HCT116 (cell line): ENCODE measurements at regions not wholly inside any gene's neighbourhood (a gene's known extent, or its start where the extent isn't known, plus 50 kb on each side); places are given as distances from the start of the nearest gene placed in this dataset.

ENCODE experiments used
- ATAC-seq: fragments of 200-7000 bp; cut with Tn5 transposase; 2 replicates; pipeline ENCODE4 v1.9.1; 2020; ENCODE audit warnings: mild to moderate bottlenecking, moderate library complexity
- BruUV-seq: library from RNA; stranded (reverse); fragments of 400-500 nt; replicated peaks from 2 replicates; lab custom pipeline; 2021; lab: Mats Ljungman, UMichigan
- CTCF ChIA-PET: fragments of 300-600 bp; sonication (Branson Sonifier 250); formaldehyde crosslinking; loops from one replicate; lab custom pipeline; 2021; ENCODE audit warnings: antibody characterized with exemption; lab: Charles Lee
- POLR2A ChIA-PET: fragments of 300-600, 350-600 bp; sonication (Branson Sonifier 250); formaldehyde crosslinking; loops from one replicate; lab custom pipeline; 2021; ENCODE audit warnings: antibody characterized with exemption; lab: Charles Lee
- RAD21 ChIA-PET, 2 experiments: fragments of 300-600 bp; sonication (Branson Sonifier 250); formaldehyde crosslinking; loops; one replicate each; lab custom pipeline; 2023; ENCODE audit warnings: low total read pairs in 2 of 2; ENCODE audit not compliant: uncharacterized antibody in 2 of 2, unreplicated experiment in 2 of 2, low non-redundant PET in 1 of 2; lab: Charles Lee
- DNase-seq: peaks from one replicate; pipeline ENCODE4 v3.0.0-alpha.2; 2010; ENCODE audit warnings: low read depth, low spot score
- H2AFZ ChIP-seq: fragments of 200-600 bp; shearing (Covaris generic), sonication (generic); 2 replicates; pipeline ENCODE4 v1.6.1; 2017; ENCODE audit warnings: low read depth, mixed run types, mixed read lengths, antibody characterized with exemption, low read length; ENCODE audit not compliant: poor library complexity, severe bottlenecking
- H3K27ac ChIP-seq: 2 replicates; pipeline ENCODE4 v1.5.1; 2012; ENCODE audit warnings: low read depth, low read length
- H3K27me3 ChIP-seq: fragments of 200-600 bp; sonication (generic); 2 replicates; pipeline ENCODE4 v1.6.1; 2016; ENCODE audit warnings: mixed run types, low read length, mixed read lengths; ENCODE audit not compliant: insufficient read depth
- H3K36me3 ChIP-seq, 2 experiments: fragments of 200-500 bp in 1 of 2; fragments of 200-600 bp in 1 of 2; sonication (Bioruptor generic) in 1 of 2; sonication (generic) in 1 of 2; 2 replicates each; pipeline versions ENCODE4 v1.5.1 to v1.6.1; 2014 to 2016; ENCODE audit warnings: low read length in 2 of 2, inconsistent platforms in 1 of 2, mixed read lengths in 1 of 2, mixed run types in 1 of 2; ENCODE audit not compliant: insufficient read depth in 2 of 2, control insufficient read depth in 1 of 2
- H3K4me1 ChIP-seq, 2 experiments: fragments of 200-600 bp in 1 of 2; sonication (generic) in 1 of 2; 2 replicates each; pipeline versions ENCODE4 v1.5.1 to v1.6.1; 2012 to 2017; ENCODE audit warnings: low read length in 2 of 2, inconsistent platforms in 1 of 2, mild to moderate bottlenecking in 1 of 2, mixed read lengths in 1 of 2, mixed run types in 1 of 2, moderate library complexity in 1 of 2; ENCODE audit not compliant: insufficient read depth in 2 of 2, control insufficient read depth in 1 of 2
- H3K4me2 ChIP-seq: fragments of 200-600 bp; sonication (generic); 2 replicates; pipeline ENCODE4 v1.6.1; 2017; ENCODE audit warnings: mixed run types, low read length, mixed read lengths
- H3K4me3 ChIP-seq, 2 experiments: fragments of 200-600 bp in 1 of 2; sonication (generic) in 1 of 2; replicated peaks in 1 of 2; 2 replicates each; pipeline ENCODE4 v1.5.1; 2011 to 2016; ENCODE audit warnings: low read length in 2 of 2, control low read depth in 1 of 2, low read depth in 1 of 2, mild to moderate bottlenecking in 1 of 2, mixed read lengths in 1 of 2, mixed run types in 1 of 2
- H3K79me2 ChIP-seq: fragments of 200-600 bp; sonication (generic); 2 replicates; pipeline ENCODE4 v1.6.1; 2017; ENCODE audit warnings: mild to moderate bottlenecking, mixed run types, low read length, moderate library complexity, mixed read lengths; ENCODE audit not compliant: insufficient read depth
- H3K9ac ChIP-seq: fragments of 200-600 bp; sonication (generic); 2 replicates; pipeline ENCODE4 v1.6.1; 2016; ENCODE audit warnings: low read length, mixed read lengths
- H3K9me2 ChIP-seq: fragments of 200-600 bp; sonication (generic), shearing (Covaris generic); 2 replicates; pipeline ENCODE4 v1.6.1; 2017; ENCODE audit warnings: mixed run types, mild to moderate bottlenecking, moderate library complexity; ENCODE audit not compliant: insufficient read depth
- H3K9me3 ChIP-seq, 2 experiments: fragments of 200-500 bp in 1 of 2; fragments of 200-600 bp in 1 of 2; sonication (Bioruptor generic) in 1 of 2; sonication (generic) in 1 of 2; 2 replicates each; pipeline ENCODE4 v1.6.1; 2014 to 2017; ENCODE audit warnings: low read length in 2 of 2, mixed read lengths in 2 of 2, inconsistent platforms in 1 of 2, low read depth in 1 of 2, mild to moderate bottlenecking in 1 of 2, mixed run types in 1 of 2, moderate library complexity in 1 of 2; ENCODE audit not compliant: control insufficient read depth in 1 of 2, insufficient read depth in 1 of 2
- H4K20me1 ChIP-seq: fragments of 200-600 bp; sonication (generic), shearing (Covaris generic); 2 replicates; pipeline ENCODE4 v1.6.1; 2017; ENCODE audit warnings: mixed run types, mild to moderate bottlenecking, moderate library complexity; ENCODE audit not compliant: insufficient read depth
- EGR1 ChIP-seq: IDR thresholded peaks from 2 replicates; pipeline ENCODE4 v1.6.1; 2012; ENCODE audit warnings: low read depth
- ELF1 ChIP-seq: IDR thresholded peaks from 2 replicates; pipeline ENCODE4 v1.6.1; 2012; ENCODE audit warnings: low read depth, borderline replicate concordance
- EZH2 ChIP-seq: fragments of 200-600 bp; sonication (generic); IDR thresholded peaks from 2 replicates; pipeline ENCODE4 v1.6.1; 2017; ENCODE audit warnings: antibody characterized with exemption, mixed run types
- EZH2phosphoT487 ChIP-seq: fragments of 200-600 bp; IDR thresholded peaks from 2 replicates; pipeline ENCODE4 v1.6.1; 2018; ENCODE audit warnings: antibody characterized with exemption, borderline replicate concordance
- FOSL1 ChIP-seq: IDR thresholded peaks from 2 replicates; pipeline ENCODE4 v1.6.1; 2012; ENCODE audit warnings: low read depth
- JUND ChIP-seq: IDR thresholded peaks from 2 replicates; pipeline ENCODE4 v1.6.1; 2012
- MAX ChIP-seq: IDR thresholded peaks from 2 replicates; pipeline ENCODE4 v1.6.1; 2012
- POLR2A ChIP-seq: IDR thresholded peaks from 2 replicates; pipeline ENCODE4 v1.7.0; 2011; ENCODE audit warnings: borderline replicate concordance; ENCODE audit not compliant: insufficient read depth, insufficient read length; ENCODE audit errors: extremely low read depth
- RAD21 ChIP-seq: IDR thresholded peaks from 2 replicates; pipeline ENCODE4 v1.6.1; 2012; ENCODE audit warnings: low read depth, mild to moderate bottlenecking
- REST ChIP-seq: IDR thresholded peaks from 2 replicates; pipeline ENCODE4 v1.6.1; 2012; ENCODE audit warnings: low read depth
- SIN3A ChIP-seq: IDR thresholded peaks from 2 replicates; pipeline ENCODE4 v1.6.1; 2012; ENCODE audit warnings: low read depth
- SP1 ChIP-seq: IDR thresholded peaks from 2 replicates; pipeline ENCODE4 v1.6.1; 2012; ENCODE audit warnings: low read depth
- SRF ChIP-seq: IDR thresholded peaks from 2 replicates; pipeline ENCODE4 v1.6.1; 2012; ENCODE audit warnings: low read depth
- TCF7L2 ChIP-seq: IDR thresholded peaks from 2 replicates; pipeline ENCODE4 v1.7.0; 2011; ENCODE audit warnings: borderline replicate concordance, inconsistent platforms; ENCODE audit not compliant: insufficient read depth, insufficient read length; ENCODE audit errors: extremely low read depth
- YY1 ChIP-seq: IDR thresholded peaks from 2 replicates; pipeline ENCODE4 v1.6.1; 2011; ENCODE audit warnings: low read length, low read depth, moderate library complexity, mild to moderate bottlenecking; ENCODE audit not compliant: insufficient replicate concordance; ENCODE audit errors: extremely low read depth
- ZBTB33 ChIP-seq: IDR thresholded peaks from 2 replicates; pipeline ENCODE4 v1.6.1; 2011; ENCODE audit warnings: mild to moderate bottlenecking, low read length, moderate library complexity; ENCODE audit not compliant: insufficient replicate concordance; ENCODE audit errors: extremely low read depth
- ZNF274 ChIP-seq: fragments of 200-500 bp; sonication (Bioruptor generic); IDR thresholded peaks from 2 replicates; pipeline ENCODE4 v1.6.1; 2014; ENCODE audit warnings: mild to moderate bottlenecking, low read depth, low read length, inconsistent platforms
- intact Hi-C: fragments of 100-400 bp; cut with micrococcal nuclease; formaldehyde crosslinking; loops from 2 replicates; pipeline ENCODE4 v1.10.0; 2022

- Histone ChIP-seq H3K4me3 (no peak overlapping the region), H2AFZ (no peak overlapping the region), H3K79me2 (no peaks in the 10 kb centered on the region), H3K36me3 (no peaks in the 10 kb centered on the region), H3K9me2 (no peaks in the 10 kb centered on the region), H4K20me1 (no peaks in the 10 kb centered on the region), H3K9me3 (no peaks in the 10 kb centered on the region), H3K4me1 (no peaks in the 10 kb centered on the region)
- no peak for ATAC-seq
- intact Hi-C loops, result no loop called here
- no TSS peak for BruUV-seq
- POLR2A ChIA-PET, result no interaction called here
- CTCF ChIA-PET, result no interaction called here
- TF ChIP-seq ZNF274 (no peak), JUND (no peak), EGR1 (no peak), POLR2A (no peak), ZBTB33 (no peak)
- TF ChIP-seq, all 23 proteins: peak for 0
- RAD21 ChIA-PET, result no interaction called here
- no peak overlapping the region for H3K9ac ChIP-seq
- H3K27me3 ChIP-seq, result no peaks in the 10 kb centered on the region
- H3K4me2 ChIP-seq, result no peak overlapping the region
- H3K27ac ChIP-seq, result no peak overlapping the region
- DNase-seq, result no peak
These were observed 107.1 kb downstream of the PLPPR4 start for GRCh38 chr1:99371413-99371812.

- Histone ChIP-seq H3K79me2 (no peaks in the 10 kb centered on the region), H3K9ac (no peak overlapping the region), H3K4me1 (no peaks in the 10 kb centered on the region), H3K9me2 (no peaks in the 10 kb centered on the region), H3K9me3 (no peaks in the 10 kb centered on the region), H3K4me3 (no peak overlapping the region), H3K4me2 (no peak overlapping the region), H3K36me3 (no peaks in the 10 kb centered on the region), H4K20me1 (no peaks in the 10 kb centered on the region), H3K27me3 (no peaks in the 10 kb centered on the region), H3K27ac (no peak overlapping the region), H2AFZ (no peak overlapping the region)
- BruUV-seq, result no TSS peak
- intact Hi-C loops, result no loop called here
- CTCF ChIA-PET, result no interaction called here
- DNase-seq, result no peak
- ATAC-seq, result no peak
- POLR2A ChIA-PET, result no interaction called here
- RAD21 ChIA-PET, result no interaction called here
- TF ChIP-seq TCF7L2 (no peak), REST (no peak), JUND (no peak), EZH2 (no peak), EGR1 (no peak), SIN3A (no peak), EZH2phosphoT487 (no peak), ELF1 (no peak), ZNF274 (no peak), YY1 (no peak), FOSL1 (no peak), RAD21 (no peak), SP1 (no peak), SRF (no peak), MAX (no peak)
These were observed 109.8 kb downstream of the PLPPR4 start for GRCh38 chr1:99374109-99374508.
